Osteocyte (in vitro differentiated cells): ENCODE measurements at regions not wholly inside any gene's neighbourhood (a gene's known extent, or its start where the extent isn't known, plus 50 kb on each side); places are given as distances from the start of the nearest gene placed in this dataset.

Source experiments
- DNase-seq: peaks from one replicate; pipeline ENCODE4 v3.0.0; 2021; ENCODE audit warnings: mixed read lengths; ENCODE audit not compliant: unreplicated experiment; ENCODE audit errors: extremely low spot score
- H3K27ac Mint-ChIP-seq: one replicate; pipeline ENCODE4 v1.8.0; 2021; ENCODE audit warnings: mild to moderate bottlenecking, mixed read lengths; ENCODE audit not compliant: unreplicated experiment
- H3K27me3 Mint-ChIP-seq: one replicate; pipeline ENCODE4 v1.8.0; 2021; ENCODE audit warnings: mixed read lengths; ENCODE audit not compliant: unreplicated experiment
- H3K36me3 Mint-ChIP-seq: one replicate; pipeline ENCODE4 v1.8.0; 2021; ENCODE audit warnings: mixed read lengths; ENCODE audit not compliant: unreplicated experiment
- H3K4me1 Mint-ChIP-seq: one replicate; pipeline ENCODE4 v1.8.0; 2021; ENCODE audit warnings: mixed read lengths; ENCODE audit not compliant: unreplicated experiment
- H3K4me3 Mint-ChIP-seq: one replicate; pipeline ENCODE4 v1.8.0; 2021; ENCODE audit warnings: mild to moderate bottlenecking, moderate library complexity, mixed read lengths; ENCODE audit not compliant: unreplicated experiment
- H3K9me3 Mint-ChIP-seq: one replicate; pipeline ENCODE4 v1.8.0; 2021; ENCODE audit warnings: mixed read lengths; ENCODE audit not compliant: unreplicated experiment
- TF ChIP-seq, protein P1 (sequence below): fragments of 200-600 bp; sonication (generic); IDR thresholded peaks from 2 replicates; pipeline ENCODE4 v1.5.0; 2021; ENCODE audit warnings: antibody characterized with exemption, mild to moderate bottlenecking, moderate library complexity

- H3K36me3 Mint-ChIP-seq, result no peaks in the 10 kb centered on the region
- TF ChIP-seq, protein P1, sequence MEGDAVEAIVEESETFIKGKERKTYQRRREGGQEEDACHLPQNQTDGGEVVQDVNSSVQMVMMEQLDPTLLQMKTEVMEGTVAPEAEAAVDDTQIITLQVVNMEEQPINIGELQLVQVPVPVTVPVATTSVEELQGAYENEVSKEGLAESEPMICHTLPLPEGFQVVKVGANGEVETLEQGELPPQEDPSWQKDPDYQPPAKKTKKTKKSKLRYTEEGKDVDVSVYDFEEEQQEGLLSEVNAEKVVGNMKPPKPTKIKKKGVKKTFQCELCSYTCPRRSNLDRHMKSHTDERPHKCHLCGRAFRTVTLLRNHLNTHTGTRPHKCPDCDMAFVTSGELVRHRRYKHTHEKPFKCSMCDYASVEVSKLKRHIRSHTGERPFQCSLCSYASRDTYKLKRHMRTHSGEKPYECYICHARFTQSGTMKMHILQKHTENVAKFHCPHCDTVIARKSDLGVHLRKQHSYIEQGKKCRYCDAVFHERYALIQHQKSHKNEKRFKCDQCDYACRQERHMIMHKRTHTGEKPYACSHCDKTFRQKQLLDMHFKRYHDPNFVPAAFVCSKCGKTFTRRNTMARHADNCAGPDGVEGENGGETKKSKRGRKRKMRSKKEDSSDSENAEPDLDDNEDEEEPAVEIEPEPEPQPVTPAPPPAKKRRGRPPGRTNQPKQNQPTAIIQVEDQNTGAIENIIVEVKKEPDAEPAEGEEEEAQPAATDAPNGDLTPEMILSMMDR, result peak; percentile 72
- peaks cover 38% of the 10 kb centered on the region for H3K4me1 Mint-ChIP-seq
- peak overlapping the region; percentile 52 for H3K27ac Mint-ChIP-seq
- H3K9me3 Mint-ChIP-seq, result no peaks in the 10 kb centered on the region
- H3K27me3 Mint-ChIP-seq, result no peaks in the 10 kb centered on the region
- DNase-seq, result no peak
- no peak overlapping the region for H3K4me3 Mint-ChIP-seq
Measured at GRCh38 chr3:146817704-146818103, 212.6 kb upstream of the PLSCR5 start.

DNA sequence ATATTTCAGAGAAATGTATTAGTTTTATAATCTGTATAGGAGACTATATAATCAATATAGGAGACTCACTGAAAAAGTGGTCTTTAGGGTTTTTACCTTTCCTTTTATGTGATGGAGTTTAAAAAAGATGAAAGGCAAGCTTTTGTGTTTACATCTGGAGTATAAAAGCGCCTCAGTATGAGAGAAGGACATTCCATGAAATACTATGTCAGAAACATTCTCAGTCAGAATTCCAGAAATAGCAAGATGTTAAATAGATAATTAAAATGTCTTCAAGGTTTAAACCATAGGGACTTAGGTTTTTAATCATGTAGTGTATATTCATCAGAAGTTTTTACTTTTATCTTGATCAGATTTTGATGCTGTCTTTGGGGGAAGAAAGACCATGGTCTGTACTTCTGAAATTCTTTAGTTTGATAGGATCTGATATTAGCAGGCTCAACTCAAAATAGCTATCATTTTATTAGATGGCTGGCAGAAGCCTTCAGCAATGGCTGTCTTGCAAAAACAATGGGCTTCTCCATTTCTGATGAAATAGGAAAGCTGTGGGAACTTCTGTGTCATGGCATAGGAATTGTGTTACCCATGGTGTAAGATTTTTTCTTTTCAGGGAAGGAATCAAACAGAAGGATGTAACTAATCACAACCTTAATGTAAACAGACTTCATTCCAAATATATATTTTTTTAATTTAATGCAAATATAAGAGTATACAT, 209.6 kb upstream of the PLSCR5 start:
- Mint-ChIP-seq H3K27ac (peak overlapping the region; percentile 76), H3K4me1 (peaks cover 38% of the 10 kb centered on the region), H3K27me3 (no peaks in the 10 kb centered on the region), H3K4me3 (no peak overlapping the region), H3K36me3 (no peaks in the 10 kb centered on the region), H3K9me3 (no peaks in the 10 kb centered on the region)
- TF ChIP-seq, protein P1, result no peak
- no peak for DNase-seq

- H3K9me3 Mint-ChIP-seq, result no peaks in the 10 kb centered on the region
- DNase-seq, result no peak
- H3K27ac Mint-ChIP-seq, result peak overlapping the region; percentile 61
- TF ChIP-seq, protein P1, result no peak
- no peak overlapping the region for H3K4me3 Mint-ChIP-seq
- no peaks in the 10 kb centered on the region for H3K27me3 Mint-ChIP-seq
- H3K36me3 Mint-ChIP-seq, result no peaks in the 10 kb centered on the region
- peaks cover 43% of the 10 kb centered on the region for H3K4me1 Mint-ChIP-seq
Measured at GRCh38 chr3:146813496-146813895, 208.3 kb upstream of the PLSCR5 start.

- Mint-ChIP-seq H3K4me3 (no peak overlapping the region), H3K27ac (peak overlapping the region; percentile 95), H3K27me3 (no peaks in the 10 kb centered on the region), H3K36me3 (no peaks in the 10 kb centered on the region), H3K9me3 (peaks cover 3% of the 10 kb centered on the region), H3K4me1 (peaks cover 40% of the 10 kb centered on the region)
- DNase-seq, result no peak
- TF ChIP-seq, protein P1, result no peak
Measured at GRCh38 chr3:146803745-146804144, 198.6 kb upstream of the PLSCR5 start.

GRCh38 chr3:146801492-146801891, 196.3 kb upstream of the PLSCR5 start:
- no peak overlapping the region for H3K27ac Mint-ChIP-seq
- H3K4me3 Mint-ChIP-seq, result no peak overlapping the region
- no peaks in the 10 kb centered on the region for H3K9me3 Mint-ChIP-seq

More at GRCh38 chr3:146801492-146801891, 196.3 kb upstream of the PLSCR5 start:
- TF ChIP-seq, protein P1, result no peak
- H3K4me1 Mint-ChIP-seq, result peaks cover 33% of the 10 kb centered on the region
- no peak for DNase-seq
- no peaks in the 10 kb centered on the region for H3K36me3 Mint-ChIP-seq
- no peaks in the 10 kb centered on the region for H3K27me3 Mint-ChIP-seq
